ENCODE measurements at regions not wholly inside any gene's neighbourhood (a gene's known extent, or its start where the extent isn't known, plus 50 kb on each side); places are given as distances from the start of the nearest gene placed in this dataset.

- TF ChIP-seq TAF1 (IDR thresholded peaks at IDR 0.05; ENCODE audit: borderline replicate concordance, insufficient read depth, low read length) (no peak; the same call in 1 of the 2 replicates), POLR2AphosphoS5 (IDR thresholded peaks at IDR 0.05; ENCODE audit: low read depth, low read length) (no peak), FOXP2 (optimal IDR thresholded peaks at IDR 0.05; ENCODE audit: borderline replicate concordance, extremely low read depth, extremely low read length, insufficient read depth) (no peak), SIN3A (IDR thresholded peaks at IDR 0.05; ENCODE audit: borderline replicate concordance, insufficient read depth, low read length) (no peak)
- TF ChIP-seq, protein P1, sequence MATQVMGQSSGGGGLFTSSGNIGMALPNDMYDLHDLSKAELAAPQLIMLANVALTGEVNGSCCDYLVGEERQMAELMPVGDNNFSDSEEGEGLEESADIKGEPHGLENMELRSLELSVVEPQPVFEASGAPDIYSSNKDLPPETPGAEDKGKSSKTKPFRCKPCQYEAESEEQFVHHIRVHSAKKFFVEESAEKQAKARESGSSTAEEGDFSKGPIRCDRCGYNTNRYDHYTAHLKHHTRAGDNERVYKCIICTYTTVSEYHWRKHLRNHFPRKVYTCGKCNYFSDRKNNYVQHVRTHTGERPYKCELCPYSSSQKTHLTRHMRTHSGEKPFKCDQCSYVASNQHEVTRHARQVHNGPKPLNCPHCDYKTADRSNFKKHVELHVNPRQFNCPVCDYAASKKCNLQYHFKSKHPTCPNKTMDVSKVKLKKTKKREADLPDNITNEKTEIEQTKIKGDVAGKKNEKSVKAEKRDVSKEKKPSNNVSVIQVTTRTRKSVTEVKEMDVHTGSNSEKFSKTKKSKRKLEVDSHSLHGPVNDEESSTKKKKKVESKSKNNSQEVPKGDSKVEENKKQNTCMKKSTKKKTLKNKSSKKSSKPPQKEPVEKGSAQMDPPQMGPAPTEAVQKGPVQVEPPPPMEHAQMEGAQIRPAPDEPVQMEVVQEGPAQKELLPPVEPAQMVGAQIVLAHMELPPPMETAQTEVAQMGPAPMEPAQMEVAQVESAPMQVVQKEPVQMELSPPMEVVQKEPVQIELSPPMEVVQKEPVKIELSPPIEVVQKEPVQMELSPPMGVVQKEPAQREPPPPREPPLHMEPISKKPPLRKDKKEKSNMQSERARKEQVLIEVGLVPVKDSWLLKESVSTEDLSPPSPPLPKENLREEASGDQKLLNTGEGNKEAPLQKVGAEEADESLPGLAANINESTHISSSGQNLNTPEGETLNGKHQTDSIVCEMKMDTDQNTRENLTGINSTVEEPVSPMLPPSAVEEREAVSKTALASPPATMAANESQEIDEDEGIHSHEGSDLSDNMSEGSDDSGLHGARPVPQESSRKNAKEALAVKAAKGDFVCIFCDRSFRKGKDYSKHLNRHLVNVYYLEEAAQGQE (IDR thresholded peaks at IDR 0.05; ENCODE audit: insufficient read depth in 1 of 2, low read depth in 2 of 2, low read length in 2 of 2), result no peak
Observed at GRCh38 chr14:101000711-101001250, 97.3 kb upstream of the RTL1 start.

DNA sequence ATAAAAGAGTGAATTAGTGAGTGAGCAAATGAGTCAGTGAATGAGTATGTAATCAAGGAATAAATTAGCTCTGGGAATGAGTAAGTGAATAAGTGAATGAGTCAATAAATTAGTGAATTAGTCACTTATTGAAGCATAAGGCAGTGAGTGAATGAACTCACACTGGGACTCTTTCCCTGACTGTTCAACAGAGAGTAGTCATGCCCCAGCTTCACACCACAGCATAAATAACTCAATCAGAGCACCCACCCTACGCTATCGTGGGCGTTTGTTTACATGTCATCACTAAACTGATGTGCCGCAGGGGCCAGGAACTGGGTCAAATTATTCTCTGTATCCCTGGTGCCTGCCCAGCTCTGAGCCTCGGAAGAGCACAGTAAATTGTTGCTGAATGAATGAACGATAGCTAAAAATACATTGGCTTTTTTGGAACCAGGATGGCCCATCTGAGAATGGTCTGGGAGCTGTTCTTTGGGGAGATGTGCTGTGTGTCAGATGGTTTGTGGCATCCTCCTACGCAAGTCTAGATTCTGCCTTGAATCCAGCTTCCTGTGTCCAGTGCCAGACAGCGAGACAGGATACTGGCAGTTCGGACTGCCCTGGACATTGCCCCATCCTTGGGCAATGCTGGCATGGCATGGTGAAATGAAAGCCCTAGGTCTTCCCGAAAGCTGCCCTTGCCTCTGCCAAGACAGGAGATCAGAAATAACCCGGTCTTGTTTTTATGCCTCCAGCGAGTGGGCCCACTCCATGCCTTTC, 98.0 kb upstream of the RTL1 start:
- peak; percentile 76 for TF ChIP-seq POLR2AphosphoS5 (IDR thresholded peaks at IDR 0.05; ENCODE audit: low read depth, low read length)
- 0 out of 2 replicates have a peak, but pooled peaks have one; percentile 22 for TF ChIP-seq SIN3A (IDR thresholded peaks at IDR 0.05; ENCODE audit: borderline replicate concordance, insufficient read depth, low read length)
- peak; percentile 94 for TF ChIP-seq FOXP2 (optimal IDR thresholded peaks at IDR 0.05; ENCODE audit: borderline replicate concordance, extremely low read depth, extremely low read length, insufficient read depth)
- no peak for TF ChIP-seq TAF1 (IDR thresholded peaks at IDR 0.05; ENCODE audit: borderline replicate concordance, insufficient read depth, low read length)

GRCh38 chr14:101002738-101003137, 99.2 kb upstream of the RTL1 start:
- no peak for TF ChIP-seq SIN3A (IDR thresholded peaks at IDR 0.05; ENCODE audit: borderline replicate concordance, insufficient read depth, low read length)
- no peak for TF ChIP-seq TAF1 (IDR thresholded peaks at IDR 0.05; ENCODE audit: borderline replicate concordance, insufficient read depth, low read length)
- TF ChIP-seq FOXP2 (optimal IDR thresholded peaks at IDR 0.05; ENCODE audit: borderline replicate concordance, extremely low read depth, extremely low read length, insufficient read depth), result no peak
- TF ChIP-seq, protein P1 (IDR thresholded peaks at IDR 0.05; ENCODE audit: insufficient read depth in 1 of 2, low read depth in 2 of 2, low read length in 2 of 2), result no peak
- TF ChIP-seq POLR2AphosphoS5 (IDR thresholded peaks at IDR 0.05; ENCODE audit: low read depth, low read length), result no peak

GRCh38 chr14:101004176-101004575, 100.7 kb upstream of the RTL1 start:
- no peak for TF ChIP-seq POLR2AphosphoS5 (IDR thresholded peaks at IDR 0.05; ENCODE audit: low read depth, low read length)
- no peak for TF ChIP-seq FOXP2 (optimal IDR thresholded peaks at IDR 0.05; ENCODE audit: borderline replicate concordance, extremely low read depth, extremely low read length, insufficient read depth)
- TF ChIP-seq, protein P1 (IDR thresholded peaks at IDR 0.05; ENCODE audit: insufficient read depth in 1 of 2, low read depth in 2 of 2, low read length in 2 of 2), result no peak
- no peak for TF ChIP-seq SIN3A (IDR thresholded peaks at IDR 0.05; ENCODE audit: borderline replicate concordance, insufficient read depth, low read length)
- no peak for TF ChIP-seq TAF1 (IDR thresholded peaks at IDR 0.05; ENCODE audit: borderline replicate concordance, insufficient read depth, low read length)

- TF ChIP-seq FOXP2 (optimal IDR thresholded peaks at IDR 0.05; ENCODE audit: borderline replicate concordance, extremely low read depth, extremely low read length, insufficient read depth), result no peak
- TF ChIP-seq TAF1 (IDR thresholded peaks at IDR 0.05; ENCODE audit: borderline replicate concordance, insufficient read depth, low read length), result no peak
- TF ChIP-seq SIN3A (IDR thresholded peaks at IDR 0.05; ENCODE audit: borderline replicate concordance, insufficient read depth, low read length), result no peak
- TF ChIP-seq, protein P1 (IDR thresholded peaks at IDR 0.05; ENCODE audit: insufficient read depth in 1 of 2, low read depth in 2 of 2, low read length in 2 of 2), result no peak
- no peak for TF ChIP-seq POLR2AphosphoS5 (IDR thresholded peaks at IDR 0.05; ENCODE audit: low read depth, low read length)
Observed at GRCh38 chr14:101004954-101005353, 101.4 kb upstream of the RTL1 start.

Measured in PFSK-1 (cell line).